Calu3 (cell line): ENCODE measurements at regions not wholly inside any gene's neighbourhood (a gene's known extent, or its start where the extent isn't known, plus 50 kb on each side); places are given as distances from the start of the nearest gene placed in this dataset.

ENCODE experiments used
- BruUV-seq: library from RNA; stranded (reverse); fragments of 400-500 nt; replicated peaks from 2 replicates; lab custom pipeline; 2021; lab: Mats Ljungman, UMichigan
- CTCF ChIA-PET: fragments of 300-600 bp; sonication (Branson Sonifier 250); formaldehyde crosslinking; loops from one replicate; lab custom pipeline; 2022; ENCODE audit warnings: antibody characterized with exemption; lab: Charles Lee
- DNase-seq: peaks from one replicate; pipeline ENCODE4 v3.0.0; 2022
- H3K27ac Mint-ChIP-seq: one replicate; pipeline ENCODE4 v1.8.0; 2022; ENCODE audit warnings: mixed read lengths; ENCODE audit not compliant: unreplicated experiment
- H3K27me3 Mint-ChIP-seq: one replicate; pipeline ENCODE4 v1.8.0; 2022; ENCODE audit warnings: mixed read lengths; ENCODE audit not compliant: unreplicated experiment
- H3K36me3 Mint-ChIP-seq: one replicate; pipeline ENCODE4 v1.8.0; 2022; ENCODE audit warnings: mild to moderate bottlenecking, moderate library complexity, mixed read lengths; ENCODE audit not compliant: insufficient read depth, unreplicated experiment
- H3K4me1 Mint-ChIP-seq: one replicate; pipeline ENCODE4 v1.8.0; 2022; ENCODE audit warnings: mild to moderate bottlenecking, low read depth, mixed read lengths; ENCODE audit not compliant: unreplicated experiment
- H3K4me3 Mint-ChIP-seq: one replicate; pipeline ENCODE4 v1.8.0; 2022; ENCODE audit warnings: mild to moderate bottlenecking, low read depth, moderate library complexity, mixed read lengths; ENCODE audit not compliant: unreplicated experiment
- H3K9me3 Mint-ChIP-seq: one replicate; pipeline ENCODE4 v1.8.0; 2022; ENCODE audit warnings: low read depth, mixed read lengths; ENCODE audit not compliant: unreplicated experiment
- intact Hi-C: fragments of 100-400 bp; cut with micrococcal nuclease; formaldehyde crosslinking; loops from one replicate; pipeline ENCODE4 v1.10.0; 2022; ENCODE audit not compliant: unreplicated experiment
- TF ChIP-seq, protein P1 (sequence below): fragments of 200-600 bp; IDR thresholded peaks from one replicate; pipeline ENCODE4 v1.8.0; 2022; ENCODE audit warnings: antibody characterized with exemption; ENCODE audit not compliant: unreplicated experiment

DNA sequence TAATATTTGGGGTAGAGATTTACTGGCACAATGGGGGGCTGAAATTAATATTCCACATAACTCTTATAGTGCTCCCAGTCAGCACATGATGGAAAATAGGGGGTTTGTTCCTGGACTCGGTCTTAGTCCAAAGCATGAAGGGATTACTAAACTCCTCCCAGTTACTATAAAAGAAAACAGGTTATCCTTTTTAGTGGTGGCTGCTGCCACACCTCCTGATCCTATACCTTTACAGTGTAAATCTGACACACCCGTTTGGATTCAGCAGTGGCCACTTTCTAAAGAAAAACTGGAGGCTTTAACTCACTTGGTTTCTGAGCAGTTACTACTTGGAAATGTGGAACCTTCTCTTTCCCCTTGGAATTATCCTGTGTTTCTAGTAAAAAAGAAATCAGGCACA is 572.9 kb upstream of the PTGER4 start:
- Mint-ChIP-seq H3K4me1 (peaks cover 38% of the 10 kb centered on the region), H3K9me3 (peaks cover 21% of the 10 kb centered on the region), H3K27ac (no peak overlapping the region), H3K27me3 (no peaks in the 10 kb centered on the region), H3K4me3 (no peak overlapping the region), H3K36me3 (no peaks in the 10 kb centered on the region)
- DNase-seq, result no peak
- TF ChIP-seq, protein P1, sequence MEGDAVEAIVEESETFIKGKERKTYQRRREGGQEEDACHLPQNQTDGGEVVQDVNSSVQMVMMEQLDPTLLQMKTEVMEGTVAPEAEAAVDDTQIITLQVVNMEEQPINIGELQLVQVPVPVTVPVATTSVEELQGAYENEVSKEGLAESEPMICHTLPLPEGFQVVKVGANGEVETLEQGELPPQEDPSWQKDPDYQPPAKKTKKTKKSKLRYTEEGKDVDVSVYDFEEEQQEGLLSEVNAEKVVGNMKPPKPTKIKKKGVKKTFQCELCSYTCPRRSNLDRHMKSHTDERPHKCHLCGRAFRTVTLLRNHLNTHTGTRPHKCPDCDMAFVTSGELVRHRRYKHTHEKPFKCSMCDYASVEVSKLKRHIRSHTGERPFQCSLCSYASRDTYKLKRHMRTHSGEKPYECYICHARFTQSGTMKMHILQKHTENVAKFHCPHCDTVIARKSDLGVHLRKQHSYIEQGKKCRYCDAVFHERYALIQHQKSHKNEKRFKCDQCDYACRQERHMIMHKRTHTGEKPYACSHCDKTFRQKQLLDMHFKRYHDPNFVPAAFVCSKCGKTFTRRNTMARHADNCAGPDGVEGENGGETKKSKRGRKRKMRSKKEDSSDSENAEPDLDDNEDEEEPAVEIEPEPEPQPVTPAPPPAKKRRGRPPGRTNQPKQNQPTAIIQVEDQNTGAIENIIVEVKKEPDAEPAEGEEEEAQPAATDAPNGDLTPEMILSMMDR, result no peak
- intact Hi-C loops, result no loop called here
- CTCF ChIA-PET, result no interaction called here
- BruUV-seq, result no TSS peak

DNA sequence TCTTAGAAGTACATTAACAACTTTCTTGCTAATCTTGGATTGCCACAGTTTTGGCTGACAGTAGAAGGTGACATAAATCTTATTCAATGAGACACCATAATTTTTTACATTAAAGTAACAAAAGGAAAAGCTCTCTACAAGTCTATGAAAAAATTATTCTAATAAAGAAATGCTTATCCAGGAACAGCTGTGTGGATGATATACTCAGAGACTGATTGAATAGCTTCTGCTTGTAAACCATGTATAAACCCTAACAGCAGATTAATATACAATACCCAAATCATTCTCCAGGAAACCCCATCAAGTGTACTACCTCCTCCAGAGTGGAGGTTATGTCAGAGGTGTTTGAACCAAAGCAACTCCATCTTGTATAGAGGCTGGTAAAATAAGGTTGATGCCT is 581.4 kb upstream of the PTGER4 start:
- Mint-ChIP-seq H3K4me3 (no peak overlapping the region), H3K4me1 (no peaks in the 10 kb centered on the region), H3K9me3 (peaks cover 3% of the 10 kb centered on the region), H3K36me3 (no peaks in the 10 kb centered on the region), H3K27me3 (no peaks in the 10 kb centered on the region), H3K27ac (no peak overlapping the region)
- CTCF ChIA-PET, result no interaction called here
- intact Hi-C loops, result no loop called here
- no peak for DNase-seq
- TF ChIP-seq, protein P1, result no peak
- BruUV-seq, result no TSS peak

DNA sequence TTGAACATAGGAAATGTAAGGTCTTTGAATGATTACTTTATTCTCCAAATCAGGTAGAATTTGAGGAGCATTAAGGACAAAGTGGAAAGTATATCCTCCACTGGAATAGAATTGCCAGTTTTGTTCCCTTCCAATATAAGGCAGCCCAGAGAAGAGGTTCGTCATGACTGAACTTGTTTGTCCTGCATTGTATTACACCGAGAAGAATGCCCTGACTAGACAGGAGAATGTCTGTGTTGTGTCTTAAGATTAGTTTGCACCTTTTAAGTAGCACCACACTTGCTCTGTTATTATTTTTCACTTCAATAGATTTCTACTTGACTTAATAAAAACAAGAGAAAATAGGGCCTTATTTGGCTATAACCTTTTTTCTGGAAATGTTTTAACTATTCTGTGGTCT is 586.2 kb upstream of the PTGER4 start:
- Mint-ChIP-seq H3K36me3 (no peaks in the 10 kb centered on the region), H3K9me3 (peaks cover 7% of the 10 kb centered on the region), H3K27ac (no peak overlapping the region), H3K4me1 (no peaks in the 10 kb centered on the region), H3K4me3 (no peak overlapping the region), H3K27me3 (no peaks in the 10 kb centered on the region)
- CTCF ChIA-PET, result no interaction called here
- intact Hi-C loops, result no loop called here
- TF ChIP-seq, protein P1, result no peak
- no peak for DNase-seq
- BruUV-seq, result no TSS peak

DNA sequence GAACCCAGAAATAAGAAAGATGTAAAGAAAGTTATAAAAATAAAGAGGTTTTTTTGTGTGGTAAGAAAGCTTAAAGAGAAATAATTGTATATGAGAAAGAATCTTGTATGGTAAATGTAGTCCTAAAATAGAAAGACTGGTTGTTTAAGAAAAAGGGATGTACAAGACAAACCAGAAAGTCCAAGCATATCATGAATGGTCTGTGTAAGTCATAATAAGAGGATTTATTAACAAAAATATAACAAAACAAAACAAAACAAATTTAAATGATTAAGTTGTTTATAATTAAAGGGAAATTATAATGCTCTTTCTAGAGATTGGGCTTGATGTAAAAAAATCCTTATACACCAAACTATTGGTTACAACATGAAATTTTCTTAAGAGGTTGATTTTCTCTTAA is 590.4 kb upstream of the PTGER4 start:
- intact Hi-C loops, result no loop called here
- DNase-seq, result no peak
- H3K27ac Mint-ChIP-seq, result no peak overlapping the region
- H3K9me3 Mint-ChIP-seq, result peaks cover 7% of the 10 kb centered on the region
- TF ChIP-seq, protein P1, result no peak
- no peaks in the 10 kb centered on the region for H3K27me3 Mint-ChIP-seq
- CTCF ChIA-PET, result no interaction called here
- H3K36me3 Mint-ChIP-seq, result no peaks in the 10 kb centered on the region
- no peak overlapping the region for H3K4me3 Mint-ChIP-seq
- BruUV-seq, result no TSS peak
- H3K4me1 Mint-ChIP-seq, result no peaks in the 10 kb centered on the region
